ENCODE measurements at regions not wholly inside any gene's neighbourhood (a gene's known extent, or its start where the extent isn't known, plus 50 kb on each side); places are given as distances from the start of the nearest gene placed in this dataset.
"Not testable (repeated sequence)": the region's sequence is repeated elsewhere in the genome, so short reads cannot be mapped to it uniquely, and the experiment has no call there.

GRCh38 chr5:145678255-145678654 lies 156.9 kb downstream of the PRELID2 start:
- ATAC-seq (replicated peaks): no peak
- no peaks in the 10 kb centered on the region for H3K4me1 Mint-ChIP-seq
- H3K4me3 Mint-ChIP-seq: no peak overlapping the region

GRCh38 chr5:145673786-145674185 lies 161.4 kb downstream of the PRELID2 start:
- ATAC-seq (replicated peaks): no peak

More at GRCh38 chr5:145678255-145678654, 156.9 kb downstream of the PRELID2 start:
- no peaks in the 10 kb centered on the region for H3K36me3 Mint-ChIP-seq (ENCODE audit: low read depth)
- no peaks in the 10 kb centered on the region for H3K9me3 Mint-ChIP-seq
- H3K27ac Mint-ChIP-seq: no peak overlapping the region
- no peaks in the 10 kb centered on the region for H3K27me3 Mint-ChIP-seq

GRCh38 chr5:145668714-145669113 lies 166.4 kb downstream of the PRELID2 start:
- Mint-ChIP-seq H3K36me3 (ENCODE audit: low read depth) (no peaks in the 10 kb centered on the region), H3K4me1 (no peaks in the 10 kb centered on the region), H3K9me3 (no peaks in the 10 kb centered on the region), H3K27me3 (no peaks in the 10 kb centered on the region), H3K4me3 (no peak overlapping the region), H3K27ac (no peak overlapping the region)
- ATAC-seq (replicated peaks): no peak

More at GRCh38 chr5:145673786-145674185, 161.4 kb downstream of the PRELID2 start:
- Mint-ChIP-seq H3K9me3 (no peaks in the 10 kb centered on the region), H3K36me3 (ENCODE audit: low read depth) (no peaks in the 10 kb centered on the region), H3K4me1 (no peaks in the 10 kb centered on the region), H3K27ac (no peak overlapping the region), H3K4me3 (no peak overlapping the region), H3K27me3 (no peaks in the 10 kb centered on the region)

- Mint-ChIP-seq H3K4me3 (no peak overlapping the region), H3K9me3 (no peaks in the 10 kb centered on the region), H3K27ac (no peak overlapping the region), H3K4me1 (no peaks in the 10 kb centered on the region), H3K36me3 (ENCODE audit: low read depth) (no peaks in the 10 kb centered on the region), H3K27me3 (no peaks in the 10 kb centered on the region)
- ATAC-seq (replicated peaks): no peak
Observed at GRCh38 chr5:145667742-145668141, 167.4 kb downstream of the PRELID2 start.

- no peak for ATAC-seq (replicated peaks)
- H3K4me3 Mint-ChIP-seq: no peak overlapping the region
- H3K4me1 Mint-ChIP-seq: no peaks in the 10 kb centered on the region
- no peaks in the 10 kb centered on the region for H3K9me3 Mint-ChIP-seq
- H3K36me3 Mint-ChIP-seq (ENCODE audit: low read depth): no peaks in the 10 kb centered on the region
- H3K27me3 Mint-ChIP-seq: no peaks in the 10 kb centered on the region
- no peak overlapping the region for H3K27ac Mint-ChIP-seq
Observed at GRCh38 chr5:145666591-145666990, 168.6 kb downstream of the PRELID2 start.

- no peaks in the 10 kb centered on the region for H3K36me3 Mint-ChIP-seq (ENCODE audit: low read depth)
- peaks cover 4% of the 10 kb centered on the region for H3K9me3 Mint-ChIP-seq
- no peaks in the 10 kb centered on the region for H3K4me1 Mint-ChIP-seq
- no peak overlapping the region for H3K4me3 Mint-ChIP-seq
- H3K27ac Mint-ChIP-seq: no peak overlapping the region
- no peaks in the 10 kb centered on the region for H3K27me3 Mint-ChIP-seq
- ATAC-seq (replicated peaks): no peak
Observed at GRCh38 chr5:145661737-145662485, 173.2 kb downstream of the PRELID2 start.

GRCh38 chr5:145660897-145661640 lies 174.1 kb downstream of the PRELID2 start:
- H3K4me1 Mint-ChIP-seq: no peaks in the 10 kb centered on the region
- ATAC-seq (replicated peaks): no peak

GRCh38 chr5:145658435-145658834 lies 176.7 kb downstream of the PRELID2 start:
- Mint-ChIP-seq H3K36me3 (ENCODE audit: low read depth) (no peaks in the 10 kb centered on the region), H3K27me3 (no peaks in the 10 kb centered on the region), H3K27ac (no peak overlapping the region), H3K4me1 (no peaks in the 10 kb centered on the region), H3K9me3 (peaks cover 6% of the 10 kb centered on the region), H3K4me3 (no peak overlapping the region)
- no peak for ATAC-seq (replicated peaks)

More at GRCh38 chr5:145660897-145661640, 174.1 kb downstream of the PRELID2 start:
- no peaks in the 10 kb centered on the region for H3K27me3 Mint-ChIP-seq
- H3K4me3 Mint-ChIP-seq: no peak overlapping the region
- H3K9me3 Mint-ChIP-seq: peaks cover 4% of the 10 kb centered on the region
- H3K27ac Mint-ChIP-seq: no peak overlapping the region
- no peaks in the 10 kb centered on the region for H3K36me3 Mint-ChIP-seq (ENCODE audit: low read depth)

- H3K27ac Mint-ChIP-seq; H3K4me1 Mint-ChIP-seq; H3K4me3 Mint-ChIP-seq; ATAC-seq (replicated peaks); H3K36me3 Mint-ChIP-seq (ENCODE audit: low read depth); H3K27me3 Mint-ChIP-seq; H3K9me3 Mint-ChIP-seq: not testable (repeated sequence)
Observed at GRCh38 chr5:145652700-145653099, 182.4 kb downstream of the PRELID2 start.

GRCh38 chr5:145647137-145647536 lies 188.0 kb downstream of the PRELID2 start:
- H3K27ac Mint-ChIP-seq; H3K27me3 Mint-ChIP-seq; H3K4me1 Mint-ChIP-seq; H3K36me3 Mint-ChIP-seq (ENCODE audit: low read depth); ATAC-seq (replicated peaks); H3K4me3 Mint-ChIP-seq: not testable (repeated sequence)
- H3K9me3 Mint-ChIP-seq: peaks cover 25% of the 10 kb centered on the region

GRCh38 chr5:145643214-145643613 lies 191.9 kb downstream of the PRELID2 start:
- H3K4me1 Mint-ChIP-seq; H3K27ac Mint-ChIP-seq; H3K27me3 Mint-ChIP-seq; ATAC-seq (replicated peaks); H3K36me3 Mint-ChIP-seq (ENCODE audit: low read depth); H3K4me3 Mint-ChIP-seq: not testable (repeated sequence)
- peaks cover 30% of the 10 kb centered on the region for H3K9me3 Mint-ChIP-seq

- Mint-ChIP-seq H3K4me1 (no peaks in the 10 kb centered on the region), H3K9me3 (peaks cover 10% of the 10 kb centered on the region), H3K27me3 (no peaks in the 10 kb centered on the region), H3K4me3 (no peak overlapping the region), H3K27ac (no peak overlapping the region), H3K36me3 (ENCODE audit: low read depth) (no peaks in the 10 kb centered on the region)
- ATAC-seq (replicated peaks): no peak
Observed at GRCh38 chr5:145637396-145637795, 197.7 kb downstream of the PRELID2 start.

GRCh38 chr5:145636371-145636770 lies 198.8 kb downstream of the PRELID2 start:
- Mint-ChIP-seq H3K27me3 (no peaks in the 10 kb centered on the region), H3K9me3 (peaks cover 10% of the 10 kb centered on the region), H3K27ac (no peak overlapping the region), H3K36me3 (ENCODE audit: low read depth) (no peaks in the 10 kb centered on the region), H3K4me1 (no peaks in the 10 kb centered on the region), H3K4me3 (no peak overlapping the region)
- no peak for ATAC-seq (replicated peaks)

- Mint-ChIP-seq H3K9me3 (peaks cover 2% of the 10 kb centered on the region), H3K27ac (no peak overlapping the region), H3K4me3 (no peak overlapping the region), H3K27me3 (no peaks in the 10 kb centered on the region), H3K36me3 (ENCODE audit: low read depth) (no peaks in the 10 kb centered on the region), H3K4me1 (no peaks in the 10 kb centered on the region)
- no peak for ATAC-seq (replicated peaks)
Observed at GRCh38 chr5:145633474-145633873, 201.7 kb downstream of the PRELID2 start.

- no peak overlapping the region for H3K27ac Mint-ChIP-seq
- H3K9me3 Mint-ChIP-seq: peaks cover under 1% of the 10 kb centered on the region
- no peaks in the 10 kb centered on the region for H3K27me3 Mint-ChIP-seq
- no peaks in the 10 kb centered on the region for H3K36me3 Mint-ChIP-seq (ENCODE audit: low read depth)
- ATAC-seq (replicated peaks): no peak
- no peak overlapping the region for H3K4me3 Mint-ChIP-seq
- no peaks in the 10 kb centered on the region for H3K4me1 Mint-ChIP-seq
Observed at GRCh38 chr5:145632701-145633100, 202.4 kb downstream of the PRELID2 start.

All from activated T-helper 17 cell treated with anti-CD3 and anti-CD28 coated beads, Interleukin-2, amount 50 U/mL, for 72 hours (primary cell).